NT2/D1 (cell line): ENCODE measurements at regions not wholly inside any gene's neighbourhood (a gene's known extent, or its start where the extent isn't known, plus 50 kb on each side); places are given as distances from the start of the nearest gene placed in this dataset.
"Not testable (repeated sequence)": the region's sequence is repeated elsewhere in the genome, so short reads cannot be mapped to it uniquely, and the experiment has no call there.

Source experiments
- SUZ12 ChIP-seq: IDR thresholded peaks from 2 replicates; pipeline ENCODE4 v1.6.1; 2011; ENCODE audit not compliant: insufficient read length, insufficient read depth; ENCODE audit errors: extremely low read depth
- YY1 ChIP-seq: IDR thresholded peaks from 2 replicates; pipeline ENCODE4 v1.6.1; 2011; ENCODE audit not compliant: insufficient read length, insufficient read depth
- ZNF274 ChIP-seq: IDR thresholded peaks from 2 replicates; pipeline ENCODE4 v1.6.1; 2011; ENCODE audit warnings: mild to moderate bottlenecking, low read depth, low read length

- TF ChIP-seq ZNF274, YY1, SUZ12: not testable (repeated sequence)
Measured at GRCh38 chr9:67312504-67312903, 320.2 kb upstream of the SPATA31A3 start.
